WTC11 (cell line): ENCODE measurements at regions not wholly inside any gene's neighbourhood (a gene's known extent, or its start where the extent isn't known, plus 50 kb on each side); places are given as distances from the start of the nearest gene placed in this dataset.
"Not testable (repeated sequence)": the region's sequence is repeated elsewhere in the genome, so short reads cannot be mapped to it uniquely, and the experiment has no call there.

Source experiments
- CTCF ChIP-seq: fragments of 200-600 bp; IDR thresholded peaks from 2 replicates; pipeline ENCODE4 v1.8.0; 2022; ENCODE audit warnings: antibody characterized with exemption
- FOXP4 ChIP-seq: sonication (generic); formaldehyde crosslinking; IDR thresholded peaks from 2 replicates; pipeline ENCODE4 v1.8.0; 2022; ENCODE audit warnings: mild to moderate bottlenecking, missing genetic modification reagents
- HMGA2 ChIP-seq: fragments of 250-450 bp; sonication (Bioruptor Pico); IDR thresholded peaks from 2 replicates; pipeline ENCODE4 v1.4.0; 2021; ENCODE audit warnings: mild to moderate bottlenecking, moderate library complexity
- MXD4 ChIP-seq: fragments of 250-450 bp; sonication (Bioruptor Pico); IDR thresholded peaks from 2 replicates; pipeline ENCODE4 v1.8.0; 2021; ENCODE audit warnings: mild to moderate bottlenecking, moderate library complexity, borderline replicate concordance
- NR1H2 ChIP-seq: sonication (generic); formaldehyde crosslinking; IDR thresholded peaks from 2 replicates; pipeline ENCODE4 v1.9.0; 2021; ENCODE audit warnings: mild to moderate bottlenecking, moderate library complexity, missing genetic modification reagents
- USF2 ChIP-seq: sonication (generic); formaldehyde crosslinking; IDR thresholded peaks from 2 replicates; pipeline ENCODE4 v1.8.1; 2023; ENCODE audit warnings: mild to moderate bottlenecking, missing genetic modification reagents, moderate library complexity
- TF ChIP-seq, protein P1 (sequence below): sonication (generic); formaldehyde crosslinking; IDR thresholded peaks from 2 replicates; pipeline ENCODE4 v1.8.1; 2023; ENCODE audit warnings: mild to moderate bottlenecking, missing genetic modification reagents, moderate library complexity
- TF ChIP-seq, protein P2 (sequence below): sonication (generic); formaldehyde crosslinking; IDR thresholded peaks from 2 replicates; pipeline ENCODE4 v1.8.0; 2022; ENCODE audit warnings: mild to moderate bottlenecking, missing genetic modification reagents
- TF ChIP-seq, protein P3 (sequence below): sonication (generic); formaldehyde crosslinking; IDR thresholded peaks from 2 replicates; pipeline ENCODE4 v1.8.1; 2023; ENCODE audit warnings: mild to moderate bottlenecking, missing genetic modification reagents

DNA sequence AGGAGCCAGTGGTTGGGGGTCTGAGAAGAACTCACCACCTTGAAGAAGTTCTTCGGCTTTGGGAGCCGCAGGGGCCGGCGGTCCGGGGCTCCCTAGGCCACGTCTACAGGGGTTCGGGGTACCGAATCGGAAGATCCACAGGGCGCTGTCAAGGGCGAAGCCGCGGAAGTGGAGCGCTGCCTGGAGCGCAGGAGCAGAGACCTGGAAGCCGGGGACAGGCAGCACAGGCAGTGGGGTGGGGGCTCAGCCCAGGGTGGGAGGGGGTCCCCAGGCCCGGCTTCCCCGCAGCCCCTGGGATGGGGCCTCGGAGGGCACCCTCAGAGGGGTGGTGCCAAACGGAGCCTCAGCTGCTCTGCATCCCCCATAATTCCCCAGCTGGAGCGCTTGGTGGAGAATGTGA lies 93.5 kb upstream of the THOC3 start:
- TF ChIP-seq CTCF; FOXP4 (CRISPR knock-in tag); NR1H2 (CRISPR knock-in tag); HMGA2 (CRISPR knock-in tag); USF2; MXD4: not testable (repeated sequence)
- TF ChIP-seq, protein P1, sequence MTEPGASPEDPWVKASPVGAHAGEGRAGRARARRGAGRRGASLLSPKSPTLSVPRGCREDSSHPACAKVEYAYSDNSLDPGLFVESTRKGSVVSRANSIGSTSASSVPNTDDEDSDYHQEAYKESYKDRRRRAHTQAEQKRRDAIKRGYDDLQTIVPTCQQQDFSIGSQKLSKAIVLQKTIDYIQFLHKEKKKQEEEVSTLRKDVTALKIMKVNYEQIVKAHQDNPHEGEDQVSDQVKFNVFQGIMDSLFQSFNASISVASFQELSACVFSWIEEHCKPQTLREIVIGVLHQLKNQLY (CRISPR knock-in tag): not testable (repeated sequence)
- TF ChIP-seq, protein P2, sequence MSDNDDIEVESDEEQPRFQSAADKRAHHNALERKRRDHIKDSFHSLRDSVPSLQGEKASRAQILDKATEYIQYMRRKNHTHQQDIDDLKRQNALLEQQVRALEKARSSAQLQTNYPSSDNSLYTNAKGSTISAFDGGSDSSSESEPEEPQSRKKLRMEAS: not testable (repeated sequence)
- TF ChIP-seq, protein P3, sequence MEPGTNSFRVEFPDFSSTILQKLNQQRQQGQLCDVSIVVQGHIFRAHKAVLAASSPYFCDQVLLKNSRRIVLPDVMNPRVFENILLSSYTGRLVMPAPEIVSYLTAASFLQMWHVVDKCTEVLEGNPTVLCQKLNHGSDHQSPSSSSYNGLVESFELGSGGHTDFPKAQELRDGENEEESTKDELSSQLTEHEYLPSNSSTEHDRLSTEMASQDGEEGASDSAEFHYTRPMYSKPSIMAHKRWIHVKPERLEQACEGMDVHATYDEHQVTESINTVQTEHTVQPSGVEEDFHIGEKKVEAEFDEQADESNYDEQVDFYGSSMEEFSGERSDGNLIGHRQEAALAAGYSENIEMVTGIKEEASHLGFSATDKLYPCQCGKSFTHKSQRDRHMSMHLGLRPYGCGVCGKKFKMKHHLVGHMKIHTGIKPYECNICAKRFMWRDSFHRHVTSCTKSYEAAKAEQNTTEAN (CRISPR knock-in tag): not testable (repeated sequence)
